Right cardiac atrium (tissue), 5 donors: ENCODE measurements at regions not wholly inside any gene's neighbourhood (a gene's known extent, or its start where the extent isn't known, plus 50 kb on each side); places are given as distances from the start of the nearest gene placed in this dataset.

ENCODE experiments used
- ATAC-seq, 2 donors: fragments of 200-7000 bp; cut with Tn5 transposase; one replicate each; pipeline versions ENCODE4 v1.8.0 to v1.9.1; 2020; ENCODE audit warnings: moderate library complexity in 2 of 2, mild to moderate bottlenecking in 1 of 2
- DNase-seq, 3 donors: peaks; one replicate each; pipeline ENCODE4 v3.0.0-alpha.2; 2020
- H3K27ac ChIP-seq: one replicate; pipeline ENCODE4 v1.5.1; 2013; ENCODE audit warnings: mild to moderate bottlenecking, low read length, control low read depth, moderate library complexity
- H3K27me3 ChIP-seq: one replicate; pipeline ENCODE4 v1.6.1; 2013; ENCODE audit not compliant: control insufficient read depth, insufficient read depth
- H3K4me1 ChIP-seq: one replicate; pipeline ENCODE4 v1.6.1; 2013; ENCODE audit warnings: low read length; ENCODE audit not compliant: control insufficient read depth, insufficient read depth
- H3K4me3 ChIP-seq: one replicate; pipeline ENCODE4 v1.5.1; 2013; ENCODE audit warnings: low read length, control low read depth
- H3K9me3 ChIP-seq: one replicate; pipeline ENCODE4 v1.6.1; 2013; ENCODE audit warnings: low read length; ENCODE audit not compliant: control insufficient read depth
- WGBS: extraction: QIAGEN DNeasy Blood & Tissue Kit; methylation state at CpG from one replicate; pipeline ENCODE4 v1.1.7; 2013; 5-methylcytosine and 5-hydroxymethylcytosine counted together
- intact Hi-C, 4 donors: fragments of 100-400 bp; cut with DNase I; formaldehyde crosslinking; loops; one replicate each; pipeline versions ENCODE4 v1.11.0 to v1.14.0; 2022 to 2023
- donor health status: healthy with polysubstance abuse.
- donor health status: DM: no; HTN: yes; CAD: no.
- donor health status: DM: no; HTN: no; CAD: no.
- donor health status: DM: no; HTN: yes; CAD: no; lungs with severe emphysema.
- donor health status: DM: yes; HTN: yes; CAD: no.

GRCh38 chr9:14531341-14532269 lies 161.6 kb downstream of the ZDHHC21 start:
- WGBS, result 77% methylated on average over 15 of the region's 15 CpGs
- no peak for DNase-seq
- Histone ChIP-seq H3K27me3 (no peaks in the 10 kb centered on the region), H3K4me1 (peaks cover 8% of the 10 kb centered on the region), H3K9me3 (no peaks in the 10 kb centered on the region), H3K27ac (no peak overlapping the region), H3K4me3 (no peak overlapping the region)
- no peak for ATAC-seq
- intact Hi-C loops, result loop anchor here in 1 of 4 donors (10.0 kb wide), 1 partner anchor 93 kb away; no protein-coding TSS in a partner anchor

GRCh38 chr9:14530841-14531240 lies 162.4 kb downstream of the ZDHHC21 start:
- Histone ChIP-seq H3K9me3 (no peaks in the 10 kb centered on the region), H3K27me3 (no peaks in the 10 kb centered on the region), H3K4me1 (peaks cover 8% of the 10 kb centered on the region), H3K27ac (no peak overlapping the region), H3K4me3 (no peak overlapping the region)
- no peak for DNase-seq
- 80% methylated on average over 4 of the region's 4 CpGs for WGBS
- ATAC-seq, result no peak
- intact Hi-C loops, result loop anchor here in 1 of 4 donors (10.0 kb wide), 1 partner anchor 94 kb away; no protein-coding TSS in a partner anchor

DNA sequence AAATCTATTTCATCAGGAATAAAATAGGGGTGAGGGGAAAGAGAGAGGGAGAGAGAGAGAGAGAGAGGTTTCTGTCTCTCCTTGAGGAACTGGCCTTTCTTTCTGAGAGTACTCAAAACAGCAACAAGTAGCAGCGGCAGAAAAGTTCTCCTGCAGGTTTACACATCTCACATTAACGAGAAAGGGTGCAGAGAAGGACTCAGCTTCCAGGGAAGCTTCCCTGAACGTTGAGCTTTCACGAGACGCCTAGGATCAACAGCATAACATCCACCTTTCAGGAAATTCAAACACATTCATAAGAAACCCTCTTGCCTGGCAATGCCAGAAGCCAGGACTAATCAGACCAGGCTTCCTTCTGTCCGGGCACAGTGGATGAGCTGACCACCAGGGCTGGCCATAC lies 162.9 kb downstream of the ZDHHC21 start:
- WGBS, result 63% methylated on average over 6 of the region's 6 CpGs
- ATAC-seq (no peak), DNase-seq (no peak)
- Histone ChIP-seq H3K4me1 (peaks cover 8% of the 10 kb centered on the region), H3K27me3 (no peaks in the 10 kb centered on the region), H3K27ac (no peak overlapping the region), H3K9me3 (no peaks in the 10 kb centered on the region), H3K4me3 (no peak overlapping the region)
- intact Hi-C loops, result loop anchor here in 1 of 4 donors (10.0 kb wide), 1 partner anchor 94 kb away; no protein-coding TSS in a partner anchor

- no peaks in the 10 kb centered on the region for H3K9me3 ChIP-seq
- DNase-seq, result no peak
- intact Hi-C loops, result loop anchor here in 1 of 4 donors (10.0 kb wide), 1 partner anchor 95 kb away; no protein-coding TSS in a partner anchor
- 93% methylated on average over 4 of the region's 4 CpGs for WGBS
- H3K27me3 ChIP-seq, result no peaks in the 10 kb centered on the region
- peaks cover 7% of the 10 kb centered on the region for H3K4me1 ChIP-seq
- H3K4me3 ChIP-seq, result no peak overlapping the region
- no peak overlapping the region for H3K27ac ChIP-seq
- no peak for ATAC-seq
Observed at GRCh38 chr9:14529629-14530028, 163.6 kb downstream of the ZDHHC21 start.

GRCh38 chr9:14529054-14529453 lies 164.2 kb downstream of the ZDHHC21 start:
- Histone ChIP-seq H3K4me3 (no peak overlapping the region), H3K9me3 (no peaks in the 10 kb centered on the region), H3K4me1 (peaks cover 3% of the 10 kb centered on the region), H3K27me3 (no peaks in the 10 kb centered on the region), H3K27ac (no peak overlapping the region)
- DNase-seq, result no peak
- WGBS, result 54% methylated on average over 3 of the region's 3 CpGs
- no peak for ATAC-seq
- intact Hi-C loops, result no loop called here

GRCh38 chr9:14526504-14526903 lies 166.7 kb downstream of the ZDHHC21 start:
- Histone ChIP-seq H3K27ac (no peak overlapping the region), H3K4me1 (no peaks in the 10 kb centered on the region), H3K27me3 (no peaks in the 10 kb centered on the region), H3K4me3 (no peak overlapping the region), H3K9me3 (no peaks in the 10 kb centered on the region)
- intact Hi-C loops, result no loop called here
- DNase-seq, result no peak
- WGBS, result 48% methylated on average over 4 of the region's 4 CpGs
- ATAC-seq, result no peak

DNA sequence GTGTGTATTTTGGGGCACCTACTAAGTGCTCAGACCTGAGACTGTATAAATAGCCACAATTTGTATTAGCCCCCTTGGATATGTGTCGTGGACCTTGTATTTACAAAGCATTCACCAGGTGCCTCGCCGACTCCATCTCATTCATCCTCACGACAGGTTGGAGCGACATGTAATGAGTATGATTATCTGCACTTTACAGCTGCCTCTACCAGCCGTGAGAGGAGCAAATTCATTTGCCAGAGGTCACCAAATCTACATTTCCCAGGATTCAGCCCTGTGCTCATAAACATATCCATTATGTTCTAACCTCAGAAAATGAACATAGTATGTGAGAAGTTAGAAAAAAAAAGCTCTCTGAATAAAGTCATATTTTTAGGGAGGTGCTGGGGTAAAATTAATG lies 167.4 kb downstream of the ZDHHC21 start:
- WGBS, result 77% methylated on average over 6 of the region's 6 CpGs

GRCh38 chr9:14524873-14525515 lies 168.2 kb downstream of the ZDHHC21 start:
- WGBS, result 87% methylated on average over 8 of the region's 8 CpGs
- ATAC-seq (no peak), DNase-seq (no peak)
- Histone ChIP-seq H3K27me3 (no peaks in the 10 kb centered on the region), H3K4me1 (no peaks in the 10 kb centered on the region), H3K4me3 (no peak overlapping the region), H3K9me3 (no peaks in the 10 kb centered on the region), H3K27ac (no peak overlapping the region)
- intact Hi-C loops, result no loop called here

More for the DNA sequence above, 167.4 kb downstream of the ZDHHC21 start:
- ATAC-seq (no peak), DNase-seq (no peak)
- intact Hi-C loops, result no loop called here
- no peaks in the 10 kb centered on the region for H3K9me3 ChIP-seq
- no peaks in the 10 kb centered on the region for H3K27me3 ChIP-seq
- H3K4me3 ChIP-seq, result no peak overlapping the region
- H3K27ac ChIP-seq, result no peak overlapping the region
- H3K4me1 ChIP-seq, result no peaks in the 10 kb centered on the region

- 90% methylated on average over 6 of the region's 6 CpGs for WGBS
- no peaks in the 10 kb centered on the region for H3K9me3 ChIP-seq
- no peaks in the 10 kb centered on the region for H3K4me1 ChIP-seq
- H3K4me3 ChIP-seq, result no peak overlapping the region
- H3K27me3 ChIP-seq, result no peaks in the 10 kb centered on the region
- no peak overlapping the region for H3K27ac ChIP-seq
- ATAC-seq, result no peak
- no peak for DNase-seq
- intact Hi-C loops, result no loop called here
Observed at GRCh38 chr9:14523545-14523944, 169.7 kb downstream of the ZDHHC21 start.

DNA sequence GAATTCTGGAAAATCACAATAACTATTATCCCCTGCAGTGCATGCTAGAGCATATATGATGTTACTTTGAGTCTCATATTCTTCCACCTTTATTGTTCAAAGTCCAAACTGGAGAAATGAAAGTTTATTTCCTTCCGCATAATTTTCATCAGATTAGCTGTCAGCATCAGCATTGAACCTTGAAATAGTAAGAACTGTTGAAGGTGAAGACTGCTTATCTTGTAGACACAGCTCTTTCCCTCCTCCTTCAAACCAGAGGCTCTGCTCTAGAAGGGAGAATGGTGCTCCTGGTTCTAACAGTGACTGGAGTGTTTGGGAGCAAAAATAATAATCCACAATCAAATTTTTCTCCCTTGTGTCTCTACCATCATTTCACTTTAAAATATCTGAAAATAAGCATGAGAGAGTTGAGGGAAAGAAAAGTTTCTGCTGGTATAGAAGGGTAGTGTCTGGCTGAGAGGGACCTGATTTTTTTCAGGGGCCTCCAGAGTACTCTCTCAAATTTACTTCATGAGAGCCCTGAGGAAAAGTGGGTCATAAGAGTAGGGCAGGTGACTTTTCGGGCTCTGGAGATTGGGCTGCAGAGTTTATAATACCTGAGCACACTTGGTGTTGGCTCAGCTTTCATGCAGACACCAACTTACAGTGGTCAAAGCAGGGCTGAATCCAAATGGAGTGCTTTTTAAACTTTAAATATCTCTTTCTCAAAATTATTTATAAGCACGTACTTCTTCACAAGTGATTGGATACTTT lies 170.4 kb downstream of the ZDHHC21 start:
- no peaks in the 10 kb centered on the region for H3K27me3 ChIP-seq
- ATAC-seq (no peak), DNase-seq (no peak)
- intact Hi-C loops, result no loop called here
- WGBS, result 91% methylated on average over 3 of the region's 3 CpGs
- no peak overlapping the region for H3K4me3 ChIP-seq
- H3K27ac ChIP-seq, result no peak overlapping the region
- no peaks in the 10 kb centered on the region for H3K9me3 ChIP-seq
- no peaks in the 10 kb centered on the region for H3K4me1 ChIP-seq

DNA sequence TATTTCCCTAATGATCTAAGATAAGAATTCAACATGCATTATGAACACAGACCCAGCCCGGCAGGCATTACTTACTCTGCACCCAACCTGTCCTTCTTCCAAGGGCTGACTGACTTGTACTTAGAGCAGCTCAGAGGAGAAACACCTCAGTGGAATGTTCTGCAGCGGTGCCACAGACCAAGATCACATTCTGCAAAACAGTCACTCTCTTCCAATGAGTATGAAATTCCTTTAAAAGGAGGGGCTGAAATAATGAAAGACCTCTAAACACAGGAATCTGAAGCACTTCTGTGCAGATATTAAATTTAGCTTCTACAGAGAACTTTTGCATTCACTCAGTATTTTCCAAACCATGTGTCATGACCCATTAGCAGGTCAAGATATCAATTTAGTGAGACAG lies 172.9 kb downstream of the ZDHHC21 start:
- intact Hi-C loops, result no loop called here
- no peak overlapping the region for H3K4me3 ChIP-seq
- ATAC-seq, result no peak
- WGBS, result 74% methylated on average over 2 of the region's 2 CpGs
- H3K27me3 ChIP-seq, result no peaks in the 10 kb centered on the region
- no peaks in the 10 kb centered on the region for H3K4me1 ChIP-seq
- H3K9me3 ChIP-seq, result no peaks in the 10 kb centered on the region
- no peak overlapping the region for H3K27ac ChIP-seq
- DNase-seq, result no peak
